ENCODE measurements at regions not wholly inside any gene's neighbourhood (a gene's known extent, or its start where the extent isn't known, plus 50 kb on each side); places are given as distances from the start of the nearest gene placed in this dataset.

DNA sequence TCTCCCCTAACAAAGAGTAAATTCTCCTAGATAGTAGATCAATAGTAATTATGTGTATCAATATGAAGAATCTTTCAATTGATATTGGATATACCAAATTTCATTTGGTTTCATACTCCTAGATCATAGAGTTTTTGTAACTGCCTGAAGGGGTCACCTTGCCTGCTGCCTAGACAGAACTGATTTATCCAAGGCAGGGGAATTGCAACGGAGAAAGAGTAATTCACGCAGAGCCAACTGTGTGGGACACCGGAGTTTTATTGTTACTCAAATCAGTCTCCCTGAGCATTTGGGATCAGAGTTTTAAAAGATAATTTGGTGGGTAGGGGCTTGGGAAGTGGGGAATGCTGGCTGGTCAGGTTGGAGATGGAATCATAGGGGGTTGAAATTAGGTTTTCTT is 92.2 kb upstream of the SLC8A1 start:
- H3K4me1 Mint-ChIP-seq (ENCODE audit: low read depth, unreplicated experiment) = peaks cover 13% of the 10 kb centered on the region
- no peak overlapping the region for H3K27ac Mint-ChIP-seq (ENCODE audit: unreplicated experiment)
- H3K27me3 Mint-ChIP-seq (ENCODE audit: insufficient read depth, unreplicated experiment) = peaks cover 8% of the 10 kb centered on the region
- DNase-seq = no peak
- Histone ChIP-seq H3K36me3 (ENCODE audit: control insufficient read depth, insufficient read depth, low read length) (no peaks in the 10 kb centered on the region), H3K27me3 (replicated peaks; ENCODE audit: control insufficient read depth, insufficient read depth, low read length) (no peaks in the 10 kb centered on the region; the same call in 1 of the 2 replicates), H3K4me3 (ENCODE audit: low read depth, low read length) (no peak overlapping the region), H3K9me3 (no peaks in the 10 kb centered on the region), H3K4me1 (no peaks in the 10 kb centered on the region)
- no peaks in the 10 kb centered on the region for H3K36me3 Mint-ChIP-seq (ENCODE audit: insufficient read depth, unreplicated experiment)
- BruUV-seq (replicated peaks) = no TSS peak
- H3K4me3 Mint-ChIP-seq (ENCODE audit: unreplicated experiment) = no peak overlapping the region
- intact Hi-C loops (cut with micrococcal nuclease; ENCODE audit: unreplicated experiment) = no loop called here
- ChIA-PET POLR2A (no interaction called here), CTCF (no interaction called here)
- H3K9me3 Mint-ChIP-seq (ENCODE audit: unreplicated experiment) = no peaks in the 10 kb centered on the region
- TF ChIP-seq, protein P1, sequence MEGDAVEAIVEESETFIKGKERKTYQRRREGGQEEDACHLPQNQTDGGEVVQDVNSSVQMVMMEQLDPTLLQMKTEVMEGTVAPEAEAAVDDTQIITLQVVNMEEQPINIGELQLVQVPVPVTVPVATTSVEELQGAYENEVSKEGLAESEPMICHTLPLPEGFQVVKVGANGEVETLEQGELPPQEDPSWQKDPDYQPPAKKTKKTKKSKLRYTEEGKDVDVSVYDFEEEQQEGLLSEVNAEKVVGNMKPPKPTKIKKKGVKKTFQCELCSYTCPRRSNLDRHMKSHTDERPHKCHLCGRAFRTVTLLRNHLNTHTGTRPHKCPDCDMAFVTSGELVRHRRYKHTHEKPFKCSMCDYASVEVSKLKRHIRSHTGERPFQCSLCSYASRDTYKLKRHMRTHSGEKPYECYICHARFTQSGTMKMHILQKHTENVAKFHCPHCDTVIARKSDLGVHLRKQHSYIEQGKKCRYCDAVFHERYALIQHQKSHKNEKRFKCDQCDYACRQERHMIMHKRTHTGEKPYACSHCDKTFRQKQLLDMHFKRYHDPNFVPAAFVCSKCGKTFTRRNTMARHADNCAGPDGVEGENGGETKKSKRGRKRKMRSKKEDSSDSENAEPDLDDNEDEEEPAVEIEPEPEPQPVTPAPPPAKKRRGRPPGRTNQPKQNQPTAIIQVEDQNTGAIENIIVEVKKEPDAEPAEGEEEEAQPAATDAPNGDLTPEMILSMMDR (IDR thresholded peaks at IDR 0.05; ENCODE audit: insufficient read depth in 1 of 2, low read depth in 1 of 2, low read length in 1 of 2, severe bottlenecking in 1 of 2, unreplicated experiment in 1 of 2) = no peak

DNA sequence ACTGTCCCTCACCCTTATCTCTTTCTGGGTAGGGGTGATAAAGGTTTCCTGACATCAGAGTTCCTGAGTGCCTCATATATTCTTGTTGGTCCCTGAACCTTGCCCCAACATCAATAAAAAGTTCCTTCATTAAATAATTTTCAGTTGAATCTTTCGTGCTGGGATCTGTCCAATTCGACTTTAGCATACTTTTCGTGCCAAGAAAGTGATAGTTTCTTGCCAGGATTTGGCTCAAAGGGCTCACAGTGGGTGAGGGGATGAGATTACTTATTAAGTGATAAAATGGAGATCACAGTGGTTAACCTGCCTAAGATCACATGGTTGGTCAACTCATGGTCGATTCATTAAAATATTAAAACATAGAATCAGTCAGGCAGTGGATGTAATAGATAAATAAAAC is 93.8 kb upstream of the SLC8A1 start:
- Mint-ChIP-seq H3K27ac (ENCODE audit: unreplicated experiment) (no peak overlapping the region), H3K27me3 (ENCODE audit: insufficient read depth, unreplicated experiment) (peaks cover 8% of the 10 kb centered on the region), H3K4me3 (ENCODE audit: unreplicated experiment) (no peak overlapping the region), H3K9me3 (ENCODE audit: unreplicated experiment) (no peaks in the 10 kb centered on the region), H3K36me3 (ENCODE audit: insufficient read depth, unreplicated experiment) (no peaks in the 10 kb centered on the region), H3K4me1 (ENCODE audit: low read depth, unreplicated experiment) (peaks cover 13% of the 10 kb centered on the region)
- CTCF ChIA-PET = no interaction called here
- intact Hi-C loops (cut with micrococcal nuclease; ENCODE audit: unreplicated experiment) = no loop called here
- no peaks in the 10 kb centered on the region for H3K9me3 ChIP-seq
- no peaks in the 10 kb centered on the region for H3K36me3 ChIP-seq (ENCODE audit: control insufficient read depth, insufficient read depth, low read length)
- no peaks in the 10 kb centered on the region for H3K4me1 ChIP-seq
- H3K27me3 ChIP-seq (replicated peaks; ENCODE audit: control insufficient read depth, insufficient read depth, low read length) = no peaks in the 10 kb centered on the region; the same call in 1 of the 2 replicates
- no peak for DNase-seq
- TF ChIP-seq, protein P1 (IDR thresholded peaks at IDR 0.05; ENCODE audit: insufficient read depth in 1 of 2, low read depth in 1 of 2, low read length in 1 of 2, severe bottlenecking in 1 of 2, unreplicated experiment in 1 of 2) = no peak
- POLR2A ChIA-PET = no interaction called here
- H3K4me3 ChIP-seq (ENCODE audit: low read depth, low read length) = no peak overlapping the region
- BruUV-seq (replicated peaks) = no TSS peak

DNA sequence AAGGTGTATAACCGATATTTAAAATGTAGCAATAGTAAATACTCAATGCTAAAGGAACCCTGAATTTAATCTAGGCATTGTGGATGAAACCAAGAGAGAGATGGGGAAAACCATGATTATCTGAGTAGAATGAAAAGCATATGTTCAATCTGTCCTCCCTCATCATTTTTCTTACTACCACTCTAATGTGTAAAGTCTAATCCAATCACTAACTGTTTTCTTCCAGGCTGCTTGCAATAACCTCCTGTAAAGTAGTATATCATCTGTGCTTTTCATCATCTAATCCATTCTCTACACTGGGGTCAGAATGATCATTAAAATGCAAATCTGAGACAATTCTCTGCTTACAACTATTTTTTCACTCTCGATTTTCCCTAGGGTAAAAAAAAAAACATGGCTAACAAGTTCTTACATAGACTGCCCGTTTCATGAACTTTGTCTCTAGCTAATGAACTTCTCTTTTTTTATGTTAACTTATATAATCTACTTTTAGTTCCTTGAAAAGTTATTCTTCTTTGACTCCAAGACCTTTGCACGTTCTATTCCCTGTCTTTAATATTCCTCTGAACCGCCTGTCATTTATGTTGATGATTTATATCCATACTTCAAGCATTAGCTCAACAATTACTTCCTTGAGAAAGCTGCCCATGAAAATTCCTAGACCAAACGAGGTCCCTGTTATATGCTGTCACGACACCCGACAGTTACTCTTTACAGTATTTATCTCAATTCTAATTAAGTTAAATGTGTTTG is 94.7 kb upstream of the SLC8A1 start:
- Histone ChIP-seq H3K9me3 (no peaks in the 10 kb centered on the region), H3K4me1 (no peaks in the 10 kb centered on the region), H3K4me3 (ENCODE audit: low read depth, low read length) (no peak overlapping the region), H3K27me3 (replicated peaks; ENCODE audit: control insufficient read depth, insufficient read depth, low read length) (no peaks in the 10 kb centered on the region), H3K36me3 (ENCODE audit: control insufficient read depth, insufficient read depth, low read length) (no peaks in the 10 kb centered on the region)
- Mint-ChIP-seq H3K27ac (ENCODE audit: unreplicated experiment) (no peak overlapping the region), H3K4me1 (ENCODE audit: low read depth, unreplicated experiment) (peaks cover 13% of the 10 kb centered on the region), H3K27me3 (ENCODE audit: insufficient read depth, unreplicated experiment) (peaks cover 3% of the 10 kb centered on the region), H3K9me3 (ENCODE audit: unreplicated experiment) (no peaks in the 10 kb centered on the region), H3K36me3 (ENCODE audit: insufficient read depth, unreplicated experiment) (no peaks in the 10 kb centered on the region), H3K4me3 (ENCODE audit: unreplicated experiment) (no peak overlapping the region)
- intact Hi-C loops (cut with micrococcal nuclease; ENCODE audit: unreplicated experiment) = no loop called here
- BruUV-seq (replicated peaks) = no TSS peak
- ChIA-PET CTCF (no interaction called here), POLR2A (no interaction called here)
- no peak for DNase-seq
- TF ChIP-seq, protein P1 (IDR thresholded peaks at IDR 0.05; ENCODE audit: insufficient read depth in 1 of 2, low read depth in 1 of 2, low read length in 1 of 2, severe bottlenecking in 1 of 2, unreplicated experiment in 1 of 2) = no peak
